ENCODE measurements at regions not wholly inside any gene's neighbourhood (a gene's known extent, or its start where the extent isn't known, plus 50 kb on each side); places are given as distances from the start of the nearest gene placed in this dataset.

DNA sequence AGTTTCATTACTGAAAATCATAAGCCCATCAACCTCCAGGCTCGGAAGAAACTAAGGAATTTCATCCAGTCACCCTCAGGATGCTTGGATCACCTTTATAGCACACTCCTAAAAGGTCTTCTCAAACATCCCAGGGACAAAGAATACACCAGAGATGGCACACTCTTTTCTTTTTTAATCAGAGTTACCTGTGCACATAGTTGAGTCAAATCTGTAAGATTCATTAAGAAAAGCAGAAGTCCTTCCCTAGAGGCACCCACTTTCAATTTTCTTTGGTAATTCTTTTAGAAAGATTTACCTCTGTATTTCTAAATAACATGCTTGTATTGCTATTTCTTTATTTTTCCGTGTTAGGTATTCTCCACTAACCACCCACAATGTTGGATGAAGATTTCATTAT, 50.6 kb upstream of the IL6 start:
- DNase-seq: no peak

DNA sequence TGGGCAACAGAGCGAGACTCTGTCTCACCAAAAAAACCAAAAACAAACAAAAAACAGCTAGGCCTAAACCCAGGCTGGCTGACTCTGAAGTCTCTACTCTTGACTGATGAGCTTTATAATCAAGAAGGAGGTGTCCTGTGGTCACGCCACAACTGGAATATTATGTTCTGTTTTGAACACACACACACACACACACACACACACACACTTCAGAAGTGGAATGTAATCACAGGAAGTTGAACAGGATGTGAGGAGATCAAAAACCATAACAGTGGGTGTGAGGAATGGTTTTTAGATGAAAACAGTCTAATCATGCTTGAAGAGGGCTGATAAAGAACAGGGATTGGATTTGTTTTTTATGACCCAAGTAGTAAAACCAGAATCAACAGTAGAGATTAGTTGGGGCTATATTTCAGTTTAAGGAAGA, 51.1 kb upstream of the IL6 start:
- DNase-seq: no peak

DNA sequence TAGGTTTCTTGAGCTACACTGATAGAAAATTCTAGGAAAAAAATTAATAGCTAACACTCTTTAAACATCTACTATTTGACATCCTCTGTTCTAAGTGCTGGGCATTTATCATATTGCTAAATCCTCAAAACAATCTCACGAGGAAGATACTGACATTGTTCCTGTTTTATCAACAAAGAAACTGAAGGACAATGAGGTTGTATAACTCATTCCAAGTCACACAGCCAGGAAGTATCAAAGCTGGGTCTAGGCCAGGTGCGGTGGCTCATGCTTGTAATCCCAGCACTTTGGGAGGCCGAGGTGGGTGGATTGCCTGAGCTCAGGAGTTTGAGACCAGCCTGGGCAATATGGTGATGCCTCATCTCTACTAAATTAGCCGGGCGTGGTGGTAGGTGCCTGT, 51.6 kb upstream of the IL6 start:
- DNase-seq: no peak

DNA sequence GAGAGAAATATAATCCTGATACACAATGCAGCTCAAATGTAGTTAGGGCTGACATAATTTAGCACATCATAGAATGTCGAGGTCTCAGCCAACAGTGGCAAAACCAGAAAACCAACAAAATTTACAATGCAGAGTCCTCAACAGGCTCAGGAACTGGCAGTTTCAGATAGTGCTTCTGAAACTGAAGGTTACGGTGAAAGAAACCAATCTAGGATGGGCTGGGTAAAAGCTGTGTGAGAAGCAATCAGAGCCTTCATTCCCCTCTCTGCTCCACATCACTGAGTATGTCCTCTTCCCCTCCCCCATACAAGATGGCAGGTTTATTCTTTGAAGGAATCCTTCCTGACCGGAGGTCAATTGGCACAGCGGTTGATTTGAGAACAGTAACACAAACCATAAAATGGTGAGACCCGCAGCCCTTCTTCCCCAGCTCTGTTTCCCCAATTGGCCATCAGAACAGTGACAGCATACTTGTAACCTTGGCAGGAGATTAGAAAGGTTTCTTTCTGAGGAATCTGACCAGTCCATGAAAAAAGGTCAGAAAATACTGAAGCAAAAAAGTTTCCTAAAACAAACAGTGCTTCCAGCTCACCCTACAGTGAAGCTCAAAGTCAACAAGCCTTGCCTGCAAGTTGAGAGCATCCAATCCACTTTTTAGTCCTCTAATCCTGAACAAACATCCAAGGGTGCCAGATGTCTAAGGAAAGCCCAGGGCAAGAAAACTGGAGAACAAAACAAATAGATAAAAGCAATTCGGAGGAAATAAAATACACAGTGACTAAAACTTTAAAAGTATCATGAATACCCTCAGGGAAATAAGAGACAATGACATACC, 53.9 kb upstream of the IL6 start:
- DNase-seq: no peak

DNA sequence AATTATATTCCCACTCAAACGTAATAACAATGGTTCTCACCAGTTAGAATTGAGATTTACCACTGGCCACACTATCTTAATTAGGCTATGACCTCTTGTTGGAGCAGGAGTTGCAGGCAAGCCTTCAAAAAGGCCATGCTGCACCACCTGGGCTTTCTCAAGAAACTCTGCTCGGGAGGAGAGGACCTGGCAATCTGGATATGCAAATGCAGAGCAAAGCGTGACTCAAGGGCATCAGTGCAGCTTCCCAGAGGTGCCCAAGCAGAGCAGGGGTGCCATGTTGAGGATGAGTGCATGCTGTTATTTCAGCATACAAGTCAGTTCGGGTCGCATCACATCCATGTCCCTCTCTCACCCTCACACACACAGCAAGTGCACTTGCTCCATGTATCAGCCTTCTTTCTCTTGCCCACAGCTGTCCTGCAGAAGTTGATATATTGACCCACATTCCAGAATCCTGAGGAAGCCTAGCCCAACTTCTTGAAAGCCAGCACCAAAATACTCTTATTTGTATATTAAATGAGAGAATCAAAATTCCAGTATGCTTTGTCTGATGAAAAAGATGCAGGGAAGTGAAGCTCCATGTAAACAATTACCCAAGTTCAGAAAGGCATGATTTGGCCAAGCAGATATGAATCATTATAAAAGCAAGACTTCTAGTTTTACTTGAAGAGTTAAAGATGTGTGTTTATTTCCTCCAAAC, 55.7 kb upstream of the IL6 start:
- no peak for DNase-seq

DNA sequence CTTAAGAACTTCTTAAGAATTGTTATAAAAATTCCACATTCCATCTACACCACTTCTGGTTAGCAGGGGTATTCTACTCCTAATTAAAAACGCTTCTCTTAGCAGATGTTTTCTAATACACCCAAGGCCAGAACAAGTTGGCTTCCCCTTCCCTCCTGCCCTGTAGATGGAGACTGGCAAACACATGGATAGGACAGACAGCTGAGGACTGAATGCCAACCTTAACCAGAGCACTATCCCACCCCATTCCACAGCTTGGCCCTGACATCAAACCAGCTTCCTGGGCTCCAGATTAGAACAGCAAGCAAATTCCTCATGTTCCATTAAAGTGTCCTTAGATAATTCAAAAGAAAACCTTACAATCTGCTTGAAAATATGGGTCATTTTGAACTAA, 56.6 kb upstream of the IL6 start:
- DNase-seq: no peak

DNA sequence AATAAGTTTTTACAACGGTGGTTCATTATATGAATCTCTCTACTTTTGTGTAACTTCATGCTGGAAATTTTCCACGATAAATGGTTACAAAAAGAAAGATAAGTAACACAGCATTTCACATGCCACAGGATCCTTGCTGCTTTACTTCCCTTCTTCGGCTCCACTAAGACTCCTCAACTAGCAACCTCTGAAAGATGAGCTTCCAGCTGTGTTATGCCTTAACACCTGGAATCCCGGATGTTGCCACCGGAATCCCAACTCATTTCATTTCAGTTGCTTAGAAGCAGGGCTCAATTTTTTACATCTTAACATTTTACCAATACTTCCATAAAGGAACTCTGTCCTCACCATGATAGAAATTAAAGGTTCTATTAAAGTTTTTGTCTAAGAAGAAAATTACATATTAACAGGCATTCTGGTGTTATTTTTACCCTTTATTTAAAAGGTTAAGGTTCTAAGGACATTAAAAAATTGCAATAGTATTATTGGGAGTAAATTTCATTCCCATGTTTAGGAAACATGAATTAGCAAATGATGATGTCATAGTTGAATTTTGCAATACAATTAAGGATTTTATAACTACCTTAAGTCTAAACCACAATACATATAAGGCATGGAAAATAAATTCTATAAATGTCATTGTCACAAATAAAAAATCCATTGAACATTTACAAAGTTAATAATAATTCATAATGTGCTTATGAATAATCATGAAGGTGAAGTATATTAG, 57.1 kb upstream of the IL6 start:
- no peak for DNase-seq

DNA sequence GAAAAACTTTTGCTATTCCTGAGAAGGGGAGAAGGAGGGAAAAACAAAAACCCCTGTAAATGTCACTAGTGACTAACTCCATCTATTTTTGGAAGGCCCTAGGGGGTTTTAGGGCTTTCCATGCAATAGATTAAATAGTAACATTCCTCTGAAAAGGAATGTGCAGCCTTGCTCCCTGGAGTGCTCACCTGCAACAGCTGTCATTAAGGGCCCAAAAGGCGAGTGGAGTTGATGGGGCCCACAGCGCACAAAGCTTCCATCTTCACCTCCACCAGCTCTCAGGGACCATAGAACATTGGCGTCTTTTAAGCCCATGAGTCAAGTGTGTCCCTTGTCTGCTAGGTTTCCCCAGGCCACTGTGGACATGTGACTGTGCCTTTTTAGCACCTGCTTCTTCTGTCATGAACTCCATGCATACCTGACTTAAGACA, 58.0 kb upstream of the IL6 start:
- no peak for DNase-seq

DNA sequence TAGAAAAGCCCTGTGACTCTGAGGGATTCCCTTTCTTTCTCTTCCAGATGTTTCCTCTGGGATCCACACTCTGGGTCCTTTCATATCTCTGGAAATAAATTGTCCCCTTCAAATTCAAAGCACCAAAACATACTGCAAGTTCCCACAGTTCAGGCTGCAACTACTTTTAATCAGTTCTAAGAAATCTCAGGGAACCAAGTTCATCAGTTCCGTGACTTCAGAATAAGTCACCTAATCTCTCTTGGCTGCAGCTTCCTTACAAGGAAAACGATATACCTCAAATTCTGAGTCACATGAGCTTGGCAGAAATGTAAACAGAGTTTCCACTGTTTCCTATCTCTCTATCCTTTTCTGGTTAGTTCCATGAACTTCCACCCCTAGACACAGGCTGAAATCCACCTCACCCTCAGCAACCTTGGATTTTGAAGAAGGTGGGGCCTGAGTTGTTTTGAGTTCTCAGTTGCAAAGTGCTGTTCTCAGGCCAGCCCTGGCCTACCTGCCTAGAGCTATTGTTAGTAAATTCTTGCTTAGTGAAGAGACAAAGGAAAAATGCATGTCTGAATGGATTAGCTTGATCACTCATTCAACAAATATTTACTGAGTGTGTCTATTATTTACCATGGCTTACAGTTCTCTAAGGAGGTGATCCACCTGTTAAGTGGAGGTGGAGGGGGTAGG, 59.3 kb upstream of the IL6 start:
- no peak for DNase-seq

DNA sequence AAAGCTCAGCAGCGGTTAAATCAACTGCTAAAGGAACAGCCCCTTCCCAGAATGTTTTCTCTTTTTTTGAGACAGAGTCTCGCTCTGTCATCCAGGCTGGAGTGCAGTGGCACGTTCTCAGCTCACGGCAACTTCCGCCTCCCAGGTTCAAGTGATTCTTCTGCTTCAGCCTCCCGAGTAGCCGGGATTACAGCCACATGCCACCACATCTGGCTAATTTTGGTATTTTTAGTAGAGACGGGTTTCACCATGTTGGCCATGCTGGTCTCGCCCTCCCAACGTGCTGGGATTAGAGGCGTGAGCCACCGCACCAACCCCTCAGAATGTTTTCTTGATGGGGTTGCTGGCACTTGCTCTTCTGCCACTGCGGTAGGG, 59.8 kb upstream of the IL6 start:
- DNase-seq: no peak

DNA sequence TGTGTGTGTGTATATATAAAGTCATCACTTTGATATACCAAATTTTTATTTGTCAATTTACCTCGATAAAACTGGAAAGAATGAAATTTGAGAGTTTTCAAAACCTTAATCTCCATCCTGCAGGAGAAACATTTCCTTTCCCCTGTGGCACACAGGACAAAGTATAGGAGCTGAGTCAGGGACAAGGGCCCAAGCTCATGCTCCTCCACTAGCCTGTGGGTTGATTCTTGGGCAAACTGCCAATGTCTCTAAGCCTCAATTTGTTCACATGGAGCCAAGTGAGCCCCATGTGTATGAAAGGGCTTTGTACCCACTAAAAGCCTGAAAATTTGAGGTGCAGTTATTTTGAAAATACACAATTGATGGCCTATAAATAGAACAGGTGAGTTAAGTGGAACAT, 60.3 kb upstream of the IL6 start:
- no peak for DNase-seq

DNA sequence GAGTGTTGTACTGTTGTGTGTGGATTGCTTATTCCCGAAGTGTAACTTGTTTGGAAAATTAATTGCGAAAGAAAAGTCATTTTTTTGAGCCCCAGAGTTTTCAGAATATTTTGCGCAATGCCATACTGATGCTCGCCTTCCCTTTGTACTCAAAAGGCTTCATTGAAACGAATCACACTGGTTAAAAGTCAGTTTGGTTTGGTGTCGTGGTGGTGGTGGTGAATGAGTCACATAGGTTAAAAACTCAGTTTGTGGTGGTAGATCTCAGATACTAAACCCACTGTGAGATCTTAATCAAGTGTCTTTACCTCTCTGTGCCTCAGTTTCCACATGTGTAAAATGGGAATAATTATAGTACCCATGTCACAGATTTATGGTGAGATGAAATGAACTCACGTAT, 61.1 kb upstream of the IL6 start:
- DNase-seq: no peak

DNA sequence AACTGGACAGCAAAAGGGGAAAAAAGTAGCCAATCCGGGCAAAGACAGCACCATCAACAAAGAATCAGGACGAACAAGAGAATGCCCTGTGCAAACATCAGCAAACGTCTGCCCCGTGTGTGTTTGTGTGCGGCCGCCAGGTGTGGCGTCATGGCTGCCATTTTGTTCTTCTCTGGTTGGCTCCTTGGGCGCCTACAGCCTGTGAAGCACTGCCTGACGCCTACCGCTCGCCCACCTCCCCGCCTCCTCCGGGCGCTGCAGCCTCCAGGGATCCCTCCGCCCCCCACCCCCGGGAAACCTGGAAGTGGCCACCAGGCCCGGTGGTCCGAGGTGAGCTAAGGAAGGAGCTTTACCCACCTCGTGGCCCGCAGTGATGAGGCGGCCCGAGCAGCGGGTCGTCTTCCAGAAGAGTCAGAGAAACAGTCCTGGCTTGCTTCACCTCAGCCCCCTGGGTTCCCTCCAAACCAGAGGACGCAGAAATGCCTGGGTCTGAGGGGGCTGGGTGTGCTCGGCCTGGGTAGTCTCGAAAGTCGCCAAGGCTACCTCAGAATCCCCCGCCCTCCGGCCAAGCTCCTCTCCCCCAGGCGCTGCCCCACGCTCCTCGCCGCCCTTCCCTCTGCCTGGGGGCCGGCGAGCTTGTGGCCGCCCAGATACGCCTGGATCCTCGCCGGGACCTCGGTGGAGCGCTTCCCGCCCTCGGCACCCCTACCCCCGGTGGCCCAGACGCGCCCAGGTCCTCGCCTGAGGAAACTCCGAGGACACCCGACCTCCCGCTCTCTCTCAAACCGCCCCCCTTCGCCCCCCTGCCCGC, 61.8 kb upstream of the IL6 start:
- DNase-seq: no peak

DNA sequence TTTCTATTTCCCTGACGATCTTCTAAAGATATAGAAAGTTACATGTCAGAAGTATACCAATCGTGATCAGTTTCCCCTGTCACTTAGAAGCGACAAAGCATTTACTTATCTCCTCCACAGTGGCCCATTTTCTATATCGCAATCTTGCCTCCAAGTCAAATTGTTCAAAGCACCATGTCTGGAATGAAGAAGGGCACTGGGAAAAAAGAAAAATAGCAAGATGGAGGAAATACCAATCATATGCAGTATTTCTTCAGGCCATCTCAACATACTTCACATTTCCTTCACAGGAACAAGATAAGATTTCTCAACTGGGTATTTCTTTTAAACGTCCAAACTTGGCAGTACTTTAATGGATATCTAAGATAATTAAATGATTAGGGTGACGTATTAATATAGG, 63.3 kb upstream of the IL6 start:
- no peak for DNase-seq

DNA sequence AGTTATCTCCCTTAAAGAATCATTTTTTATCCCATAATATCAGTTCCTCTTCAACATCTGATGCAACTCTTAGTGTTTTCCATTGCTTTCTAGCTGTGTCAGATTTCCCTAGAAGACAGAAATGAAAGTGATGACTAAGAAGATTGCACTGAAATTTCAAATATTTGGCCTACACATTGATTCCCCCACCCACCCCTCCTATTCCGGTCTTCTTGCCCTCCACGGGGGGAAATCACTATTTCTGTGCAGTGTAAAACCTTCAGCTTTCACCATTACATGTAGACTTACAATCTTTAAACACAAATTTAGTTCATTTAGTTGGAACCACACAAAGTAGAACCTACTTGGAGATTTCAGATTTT, 63.7 kb upstream of the IL6 start:
- no peak for DNase-seq

DNA sequence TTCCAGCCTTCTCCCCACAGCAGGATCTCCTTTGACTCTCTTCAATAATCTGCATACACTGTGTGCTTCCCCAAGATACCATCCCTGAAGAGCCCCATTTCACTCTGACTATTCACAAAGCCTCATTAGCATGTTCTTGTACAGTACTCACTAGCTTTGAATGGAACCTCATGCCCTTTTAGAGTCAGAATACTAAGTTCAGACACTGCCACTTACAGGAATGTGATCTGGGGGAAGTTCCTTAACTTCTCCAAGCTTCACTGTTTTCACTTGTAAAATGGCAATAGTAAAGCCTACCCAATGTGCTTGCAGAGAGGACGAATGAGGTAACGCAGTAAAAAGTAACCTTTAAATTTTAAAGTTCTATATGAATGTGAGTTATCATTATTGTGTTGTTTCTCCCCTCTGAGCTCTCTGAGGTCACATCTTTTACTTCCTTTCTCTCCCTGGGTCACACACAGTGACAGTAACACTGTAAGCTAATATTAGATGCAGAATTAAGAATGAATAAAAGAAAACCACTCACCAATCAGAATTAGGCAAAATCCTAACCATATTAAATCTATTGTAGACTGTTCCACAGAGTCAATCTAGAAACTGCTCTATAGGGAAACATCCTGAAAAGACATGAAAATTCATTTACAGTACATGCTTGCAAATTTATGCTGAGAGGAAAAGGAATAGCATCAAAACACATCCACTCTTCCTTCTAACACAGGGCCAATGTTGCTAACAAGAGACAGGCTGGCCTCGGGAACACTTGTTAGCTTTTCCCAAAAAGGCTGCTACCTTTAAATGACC, 64.2 kb upstream of the IL6 start:
- DNase-seq: no peak

DNA sequence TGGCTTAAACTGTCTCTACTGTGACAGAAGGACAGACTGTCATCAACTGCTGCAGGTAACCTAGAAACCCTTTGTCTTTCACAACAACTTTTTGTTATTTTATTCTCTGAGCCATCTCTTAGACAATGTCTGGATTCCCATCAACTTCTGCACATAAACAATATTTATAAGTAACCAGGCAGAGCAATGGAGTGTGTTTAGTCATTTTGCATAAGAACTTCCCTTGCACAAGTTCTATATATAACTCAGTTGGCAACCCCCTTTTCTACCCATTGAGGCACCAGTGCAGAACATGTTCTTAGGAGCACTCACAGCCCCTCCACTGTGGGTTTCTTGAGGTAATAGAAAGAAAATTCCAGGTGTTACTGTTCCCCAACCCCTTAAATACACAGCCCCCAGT, 65.0 kb upstream of the IL6 start:
- no peak for DNase-seq

DNA sequence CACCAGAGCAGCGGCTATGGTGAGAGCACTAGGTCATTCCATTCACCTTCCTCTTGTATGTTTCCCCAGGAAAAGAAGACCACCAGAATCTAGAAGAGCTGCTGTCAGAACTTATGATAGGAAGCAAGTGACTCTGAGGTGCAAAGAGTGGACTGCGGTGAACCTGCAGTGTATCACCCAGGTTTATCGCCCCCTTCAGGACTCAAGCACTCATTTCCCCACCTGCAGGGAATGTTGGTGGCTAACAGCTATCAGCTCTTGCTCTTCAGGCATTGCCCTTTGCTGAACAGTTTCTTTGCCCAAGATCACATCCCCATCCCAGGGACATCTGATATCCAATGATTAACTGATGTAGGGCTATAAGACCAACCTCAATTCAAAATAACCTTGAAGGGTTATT, 66.3 kb upstream of the IL6 start:
- DNase-seq: no peak

DNA sequence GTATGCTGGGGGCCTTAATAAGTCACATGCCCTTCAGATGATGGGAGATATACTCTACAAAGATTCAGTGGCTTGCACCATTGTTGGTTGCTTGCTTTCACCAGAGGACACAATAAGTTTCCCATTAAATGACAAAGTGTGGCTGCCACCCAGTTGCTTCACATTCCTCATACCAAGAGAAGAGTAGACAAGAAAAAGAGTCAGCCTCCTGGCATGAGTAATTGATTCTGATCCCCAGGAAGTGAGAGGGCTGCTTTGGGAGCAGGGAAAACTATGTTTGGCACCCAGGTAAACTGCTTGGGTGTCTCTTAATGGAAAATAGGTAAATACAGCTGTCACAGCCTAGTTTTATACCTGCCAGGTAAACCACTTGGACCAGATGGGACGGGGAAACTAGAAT, 66.7 kb upstream of the IL6 start:
- no peak for DNase-seq

DNA sequence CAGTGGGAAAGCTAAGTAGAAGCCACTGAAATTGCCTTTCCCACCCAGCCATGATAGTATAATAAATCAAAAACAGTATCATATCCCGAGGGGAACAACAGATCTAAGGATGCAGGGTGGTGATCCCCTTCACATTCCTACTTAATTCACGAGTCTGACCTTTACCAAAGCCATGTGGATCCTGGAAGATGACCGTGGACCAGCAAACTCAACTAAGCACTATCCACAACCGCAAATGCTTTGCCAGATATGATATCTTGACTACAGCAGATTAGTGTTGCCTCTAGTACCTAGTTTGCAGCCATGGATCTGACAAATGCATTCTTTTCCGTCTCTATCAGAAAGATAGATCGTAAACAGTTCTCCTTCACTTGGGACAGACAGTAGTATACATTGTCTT, 67.3 kb upstream of the IL6 start:
- no peak for DNase-seq

DNA sequence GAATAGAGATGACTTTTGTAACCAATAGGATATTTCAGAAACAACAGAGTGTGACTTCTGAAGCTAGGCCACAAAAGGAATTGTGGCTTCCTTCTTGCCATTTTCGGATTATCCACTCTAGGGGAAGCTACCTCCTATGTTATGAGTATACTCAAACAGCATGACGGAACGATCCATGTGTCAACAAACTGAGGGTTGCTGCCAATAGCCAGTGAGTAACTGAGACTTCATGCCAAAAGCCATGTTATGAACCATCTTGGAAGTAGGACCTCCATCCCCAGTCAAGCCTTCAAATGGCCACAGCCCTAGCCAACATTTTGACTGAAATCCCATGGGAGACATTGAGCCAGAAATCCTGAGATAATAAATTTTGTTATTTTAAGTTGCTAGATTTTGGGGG, 69.0 kb upstream of the IL6 start:
- DNase-seq: no peak

DNA sequence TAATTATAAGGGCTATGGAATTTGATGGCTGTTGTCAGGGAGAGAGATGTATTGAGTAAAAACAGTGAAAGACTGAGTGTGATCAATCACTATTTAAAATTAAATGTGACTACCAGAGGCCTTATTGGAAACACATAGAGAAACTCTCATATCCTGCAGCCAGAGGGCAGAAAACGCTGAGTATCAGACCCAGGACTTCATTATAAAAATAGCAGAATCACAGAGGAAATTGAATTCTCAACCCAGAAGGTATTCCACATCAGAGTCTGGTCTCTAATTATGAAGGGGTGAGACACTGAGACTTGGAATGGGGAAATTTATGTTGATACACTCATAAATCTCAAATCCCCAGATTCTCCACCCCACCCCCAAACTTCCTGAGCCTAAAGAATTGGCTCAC, 69.5 kb upstream of the IL6 start:
- no peak for DNase-seq
